Right cardiac atrium (tissue), 5 donors: ENCODE measurements at regions not wholly inside any gene's neighbourhood (a gene's known extent, or its start where the extent isn't known, plus 50 kb on each side); places are given as distances from the start of the nearest gene placed in this dataset.

Experiments
- ATAC-seq, 2 donors: fragments of 200-7000 bp; cut with Tn5 transposase; one replicate each; pipeline versions ENCODE4 v1.8.0 to v1.9.1; 2020; ENCODE audit warnings: moderate library complexity in 2 of 2, mild to moderate bottlenecking in 1 of 2
- DNase-seq, 3 donors: peaks; one replicate each; pipeline ENCODE4 v3.0.0-alpha.2; 2020
- H3K27ac ChIP-seq: one replicate; pipeline ENCODE4 v1.5.1; 2013; ENCODE audit warnings: mild to moderate bottlenecking, low read length, control low read depth, moderate library complexity
- H3K27me3 ChIP-seq: one replicate; pipeline ENCODE4 v1.6.1; 2013; ENCODE audit not compliant: control insufficient read depth, insufficient read depth
- H3K4me1 ChIP-seq: one replicate; pipeline ENCODE4 v1.6.1; 2013; ENCODE audit warnings: low read length; ENCODE audit not compliant: control insufficient read depth, insufficient read depth
- H3K4me3 ChIP-seq: one replicate; pipeline ENCODE4 v1.5.1; 2013; ENCODE audit warnings: low read length, control low read depth
- H3K9me3 ChIP-seq: one replicate; pipeline ENCODE4 v1.6.1; 2013; ENCODE audit warnings: low read length; ENCODE audit not compliant: control insufficient read depth
- WGBS: extraction: QIAGEN DNeasy Blood & Tissue Kit; methylation state at CpG from one replicate; pipeline ENCODE4 v1.1.7; 2013; 5-methylcytosine and 5-hydroxymethylcytosine counted together
- intact Hi-C, 4 donors: fragments of 100-400 bp; cut with DNase I; formaldehyde crosslinking; loops; one replicate each; pipeline versions ENCODE4 v1.11.0 to v1.14.0; 2022 to 2023
- donor health status: healthy with polysubstance abuse.
- donor health status: DM: no; HTN: yes; CAD: no.
- donor health status: DM: no; HTN: no; CAD: no.
- donor health status: DM: no; HTN: yes; CAD: no; lungs with severe emphysema.
- donor health status: DM: yes; HTN: yes; CAD: no.

GRCh38 chr2:7355781-7356180, 438.6 kb downstream of the RNF144A start:
- Histone ChIP-seq H3K4me3 (no peak overlapping the region), H3K27ac (no peak overlapping the region), H3K4me1 (no peaks in the 10 kb centered on the region), H3K9me3 (no peaks in the 10 kb centered on the region), H3K27me3 (no peaks in the 10 kb centered on the region)
- intact Hi-C loops = no loop called here
- ATAC-seq (no peak), DNase-seq (no peak)
- WGBS = 79% methylated on average over 10 of the region's 10 CpGs

DNA sequence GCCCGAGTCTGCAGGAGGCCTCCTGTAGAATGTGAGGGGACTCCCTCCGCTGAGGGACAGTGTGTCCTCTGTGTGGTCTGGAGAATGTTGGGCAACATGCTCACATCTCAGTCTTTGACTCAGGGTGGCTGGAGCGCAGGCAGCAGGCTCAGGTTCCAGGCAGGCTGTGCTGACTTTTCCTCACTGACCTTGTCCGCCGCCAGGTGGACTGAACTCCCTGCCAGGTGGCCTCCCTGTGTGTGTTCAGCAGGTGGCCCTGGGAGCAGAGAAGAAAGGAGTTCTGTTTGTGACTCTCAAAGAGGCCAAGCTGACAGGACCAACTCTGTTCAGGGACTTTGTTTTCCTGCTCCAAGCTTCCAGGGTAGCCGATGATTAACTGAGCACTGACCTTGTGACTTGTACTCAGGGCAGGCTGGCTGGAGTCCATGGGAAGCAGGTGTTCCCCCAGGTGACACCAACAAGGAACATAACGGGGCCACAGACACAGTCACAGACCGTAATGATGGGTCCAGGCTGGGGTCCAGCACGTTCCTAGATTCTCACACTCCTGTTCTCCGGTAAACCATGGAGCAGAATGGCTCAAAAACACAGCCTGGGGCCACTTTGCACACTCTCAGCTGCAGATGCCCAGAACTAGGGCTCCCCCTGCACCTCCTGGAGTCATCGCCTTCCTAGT, 439.8 kb downstream of the RNF144A start:
- no peak for DNase-seq
- 94% methylated on average over 11 of the region's 11 CpGs for WGBS
- intact Hi-C loops = no loop called here
- Histone ChIP-seq H3K4me1 (no peaks in the 10 kb centered on the region), H3K27me3 (no peaks in the 10 kb centered on the region), H3K4me3 (no peak overlapping the region), H3K27ac (no peak overlapping the region), H3K9me3 (no peaks in the 10 kb centered on the region)
- ATAC-seq = no peak

DNA sequence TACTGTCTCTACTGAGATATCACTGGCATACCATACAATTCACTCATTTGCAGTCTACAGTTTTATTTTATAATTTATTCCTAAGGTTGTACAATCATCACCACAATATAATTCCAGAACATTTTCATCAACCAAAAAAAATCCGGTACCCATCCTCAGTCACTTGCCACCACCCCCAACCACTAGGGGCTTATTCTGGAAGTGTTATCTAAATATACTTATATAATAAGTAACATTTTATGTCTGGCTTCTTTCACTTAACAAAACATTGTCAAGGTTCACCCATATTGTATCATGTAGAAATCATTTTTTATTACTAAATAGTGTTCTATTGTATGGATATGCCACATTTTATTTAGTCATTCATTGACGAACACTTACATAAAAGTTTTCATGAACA, 440.8 kb downstream of the RNF144A start:
- DNase-seq (no peak), ATAC-seq (no peak)
- Histone ChIP-seq H3K4me1 (no peaks in the 10 kb centered on the region), H3K27me3 (no peaks in the 10 kb centered on the region), H3K27ac (no peak overlapping the region), H3K9me3 (no peaks in the 10 kb centered on the region), H3K4me3 (no peak overlapping the region)
- intact Hi-C loops = no loop called here
- 96% methylated on average over 2 of the region's 2 CpGs for WGBS

DNA sequence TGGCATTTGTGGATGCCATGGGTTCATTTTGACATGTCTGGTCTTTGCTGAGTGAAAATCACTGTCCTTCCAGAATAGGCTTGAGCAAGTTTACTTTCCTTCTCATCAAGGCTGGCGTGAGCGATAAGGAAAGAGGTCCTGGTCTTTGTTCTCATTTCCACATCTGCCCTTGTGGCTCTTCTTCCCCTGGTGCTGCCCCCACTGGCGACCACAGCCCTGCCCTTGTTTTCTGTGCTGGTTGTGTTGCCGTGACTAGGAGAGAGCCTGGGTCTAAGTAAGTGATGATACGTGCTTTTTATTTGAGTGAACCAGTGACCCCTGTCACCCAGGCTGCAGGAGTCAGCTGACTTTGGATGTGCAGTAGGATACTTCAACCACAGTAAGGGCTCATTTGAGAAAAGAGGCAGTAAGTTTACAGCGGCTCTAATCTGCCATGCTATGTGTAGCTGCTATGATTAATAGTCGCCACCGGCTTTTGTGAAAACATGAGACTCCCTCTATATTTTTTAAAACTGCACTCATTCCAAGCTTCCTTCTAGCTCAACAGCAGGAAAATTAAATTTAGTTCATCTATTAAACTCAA, 441.7 kb downstream of the RNF144A start:
- Histone ChIP-seq H3K27ac (no peak overlapping the region), H3K4me3 (no peak overlapping the region), H3K9me3 (no peaks in the 10 kb centered on the region), H3K27me3 (no peaks in the 10 kb centered on the region), H3K4me1 (no peaks in the 10 kb centered on the region)
- intact Hi-C loops = no loop called here
- ATAC-seq (no peak), DNase-seq (no peak)
- WGBS = 61% methylated on average over 8 of the region's 8 CpGs

DNA sequence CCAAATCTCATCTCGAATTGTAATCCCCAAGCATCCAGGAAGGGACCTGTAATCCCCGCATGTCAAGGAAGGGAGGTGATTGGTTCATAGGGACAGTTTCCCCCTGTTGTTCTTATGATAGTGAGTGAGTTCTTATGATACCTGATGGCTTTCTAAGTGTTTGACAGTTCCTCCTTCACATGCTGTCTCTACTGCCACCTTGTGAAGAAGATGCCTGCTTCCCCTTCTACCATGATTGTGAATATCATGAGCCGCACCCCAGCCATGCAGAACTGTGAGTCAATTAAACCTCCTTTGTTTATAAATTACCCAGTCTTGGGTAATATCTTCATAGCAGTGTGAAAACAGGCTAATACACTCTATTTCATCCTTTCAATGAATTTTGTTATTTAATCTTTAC, 446.7 kb downstream of the RNF144A start:
- 87% methylated on average over 3 of the region's 3 CpGs for WGBS
- Histone ChIP-seq H3K4me3 (no peak overlapping the region), H3K4me1 (no peaks in the 10 kb centered on the region), H3K27ac (no peak overlapping the region), H3K27me3 (no peaks in the 10 kb centered on the region), H3K9me3 (peaks cover 2% of the 10 kb centered on the region)
- ATAC-seq (no peak), DNase-seq (no peak)
- intact Hi-C loops = no loop called here

DNA sequence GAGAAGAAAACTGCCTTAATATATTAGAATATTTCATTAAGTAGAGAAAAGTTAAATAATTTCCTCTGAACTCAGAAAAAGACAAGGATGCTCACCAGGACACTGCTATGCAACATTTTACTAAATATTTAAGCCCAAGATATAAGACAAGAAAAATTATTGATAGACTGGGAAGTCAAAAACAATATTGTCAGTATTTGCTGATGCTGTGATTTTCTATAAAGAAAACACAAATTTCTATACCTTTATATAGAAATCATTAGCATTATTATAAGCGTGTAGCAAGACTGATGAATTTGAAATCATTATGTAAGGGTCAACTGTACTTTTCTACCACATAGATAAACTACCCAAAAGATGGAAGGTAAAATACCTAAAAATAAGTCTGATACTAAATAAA, 451.0 kb downstream of the RNF144A start:
- Histone ChIP-seq H3K27ac (no peak overlapping the region), H3K27me3 (no peaks in the 10 kb centered on the region), H3K4me1 (no peaks in the 10 kb centered on the region), H3K4me3 (no peak overlapping the region), H3K9me3 (peaks cover 2% of the 10 kb centered on the region)
- DNase-seq = no peak
- intact Hi-C loops = no loop called here
- ATAC-seq = no peak
- 89% methylated on average over 1 of the region's 1 CpG for WGBS

- DNase-seq (no peak), ATAC-seq (no peak)
- H3K4me1 ChIP-seq = no peaks in the 10 kb centered on the region
- peaks cover 2% of the 10 kb centered on the region for H3K9me3 ChIP-seq
- H3K27ac ChIP-seq = no peak overlapping the region
- intact Hi-C loops = no loop called here
- 90% methylated on average over 1 of the region's 1 CpG for WGBS
- H3K27me3 ChIP-seq = no peaks in the 10 kb centered on the region
- no peak overlapping the region for H3K4me3 ChIP-seq
These were observed 455.9 kb downstream of the RNF144A start for GRCh38 chr2:7373156-7373555.

DNA sequence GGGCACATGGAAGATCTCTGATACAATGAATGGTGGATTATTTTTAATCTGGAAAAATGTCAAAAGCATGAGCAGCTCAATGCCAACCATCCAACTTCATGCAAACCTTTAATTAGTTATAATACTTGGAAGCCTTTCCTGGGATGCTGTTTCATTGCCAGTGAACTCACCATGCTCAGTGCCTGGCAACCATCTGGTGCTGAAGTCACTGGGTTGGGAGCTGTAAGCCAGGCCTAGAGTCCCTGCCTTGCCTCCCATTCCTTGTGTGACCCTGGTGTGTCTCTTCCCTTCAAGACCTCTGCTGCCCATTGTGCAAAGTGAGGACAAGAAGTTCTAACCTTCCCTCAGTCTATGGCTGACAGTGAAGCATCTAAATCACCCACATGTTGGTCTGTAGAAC, 458.7 kb downstream of the RNF144A start:
- H3K4me1 ChIP-seq = no peaks in the 10 kb centered on the region
- intact Hi-C loops = no loop called here
- DNase-seq = no peak
- H3K4me3 ChIP-seq = no peak overlapping the region
- no peak for ATAC-seq
- H3K27ac ChIP-seq = no peak overlapping the region
- no peaks in the 10 kb centered on the region for H3K27me3 ChIP-seq
- H3K9me3 ChIP-seq = no peaks in the 10 kb centered on the region

- peak; percentile 69 to 79 for ATAC-seq
- Histone ChIP-seq H3K4me3 (no peak overlapping the region), H3K4me1 (no peaks in the 10 kb centered on the region), H3K27ac (no peak overlapping the region), H3K9me3 (no peaks in the 10 kb centered on the region), H3K27me3 (no peaks in the 10 kb centered on the region)
- DNase-seq = peak; percentile 33 to 72 (median 70)
- WGBS = 36% methylated on average over 12 of the region's 12 CpGs
- intact Hi-C loops = no loop called here
These were observed 460.8 kb downstream of the RNF144A start for GRCh38 chr2:7377916-7378569.

GRCh38 chr2:7378591-7378990, 461.4 kb downstream of the RNF144A start:
- WGBS = 52% methylated on average over 12 of the region's 12 CpGs
- H3K27ac ChIP-seq = no peak overlapping the region

GRCh38 chr2:7379799-7380198, 462.6 kb downstream of the RNF144A start:
- no peaks in the 10 kb centered on the region for H3K4me1 ChIP-seq
- 89% methylated on average over 3 of the region's 3 CpGs for WGBS
- no peaks in the 10 kb centered on the region for H3K9me3 ChIP-seq
- no peak overlapping the region for H3K4me3 ChIP-seq
- no peak for DNase-seq
- ATAC-seq = no peak
- H3K27me3 ChIP-seq = no peaks in the 10 kb centered on the region
- intact Hi-C loops = no loop called here
- H3K27ac ChIP-seq = no peak overlapping the region

More at GRCh38 chr2:7378591-7378990, 461.4 kb downstream of the RNF144A start:
- H3K27me3 ChIP-seq = no peaks in the 10 kb centered on the region
- H3K4me3 ChIP-seq = no peak overlapping the region
- no peaks in the 10 kb centered on the region for H3K4me1 ChIP-seq
- ATAC-seq (no peak), DNase-seq (no peak)
- intact Hi-C loops = no loop called here
- H3K9me3 ChIP-seq = no peaks in the 10 kb centered on the region
